Inferior parietal cortex (tissue), 1 donor: ENCODE measurements at regions not wholly inside any gene's neighbourhood (a gene's known extent, or its start where the extent isn't known, plus 50 kb on each side); places are given as distances from the start of the nearest gene placed in this dataset.
"Not testable (repeated sequence)": the region's sequence is repeated elsewhere in the genome, so short reads cannot be mapped to it uniquely, and the experiment has no call there.

Experiments
- DNase-seq: peaks from one replicate; pipeline ENCODE4 v3.0.0-alpha.2; 2016; ENCODE audit errors: extremely low spot score

GRCh38 chr16:52104993-52105392 lies 441.9 kb downstream of the TOX3 start:
- DNase-seq = not testable (repeated sequence)

- DNase-seq = no peak
Measured at GRCh38 chr16:52103791-52104190, 443.2 kb downstream of the TOX3 start.

GRCh38 chr16:52101246-52101645 lies 445.7 kb downstream of the TOX3 start:
- DNase-seq = no peak

GRCh38 chr16:52099382-52099781 lies 447.6 kb downstream of the TOX3 start:
- no peak for DNase-seq

GRCh38 chr16:52095471-52095870 lies 451.5 kb downstream of the TOX3 start:
- no peak for DNase-seq

GRCh38 chr16:52092126-52092525 lies 454.8 kb downstream of the TOX3 start:
- DNase-seq = no peak

GRCh38 chr16:52090080-52090479 lies 456.9 kb downstream of the TOX3 start:
- DNase-seq = no peak

- no peak for DNase-seq
Measured at GRCh38 chr16:52089476-52089875, 457.5 kb downstream of the TOX3 start.

- no peak for DNase-seq
Measured at GRCh38 chr16:52086901-52087300, 460.0 kb downstream of the TOX3 start.

- DNase-seq = peak; percentile 27
Measured at GRCh38 chr16:52078716-52079655, 468.0 kb downstream of the TOX3 start.

- peak; percentile 29 for DNase-seq
Measured at GRCh38 chr16:52077607-52078006, 469.3 kb downstream of the TOX3 start.

GRCh38 chr16:52076801-52077201 lies 470.1 kb downstream of the TOX3 start:
- peak; percentile 23 for DNase-seq

GRCh38 chr16:52076332-52076731 lies 470.6 kb downstream of the TOX3 start:
- no peak for DNase-seq

- no peak for DNase-seq
Measured at GRCh38 chr16:52074133-52074532, 472.8 kb downstream of the TOX3 start.

- DNase-seq = no peak
Measured at GRCh38 chr16:52073024-52073423, 473.9 kb downstream of the TOX3 start.

GRCh38 chr16:52071101-52071500 lies 475.8 kb downstream of the TOX3 start:
- DNase-seq = no peak

GRCh38 chr16:52070341-52071057 lies 476.4 kb downstream of the TOX3 start:
- DNase-seq = no peak

GRCh38 chr16:52069866-52070265 lies 477.1 kb downstream of the TOX3 start:
- DNase-seq = peak; percentile 86

- DNase-seq = peak; percentile 77
Measured at GRCh38 chr16:52068447-52069074, 478.4 kb downstream of the TOX3 start.

GRCh38 chr16:52066962-52067361 lies 480.0 kb downstream of the TOX3 start:
- peak; percentile 73 for DNase-seq

GRCh38 chr16:52056259-52056658 lies 490.7 kb downstream of the TOX3 start:
- DNase-seq = no peak

- DNase-seq = no peak
Measured at GRCh38 chr16:52055381-52055780, 491.6 kb downstream of the TOX3 start.
